ENCODE measurements at regions not wholly inside any gene's neighbourhood (a gene's known extent, or its start where the extent isn't known, plus 50 kb on each side); places are given as distances from the start of the nearest gene placed in this dataset.

DNA sequence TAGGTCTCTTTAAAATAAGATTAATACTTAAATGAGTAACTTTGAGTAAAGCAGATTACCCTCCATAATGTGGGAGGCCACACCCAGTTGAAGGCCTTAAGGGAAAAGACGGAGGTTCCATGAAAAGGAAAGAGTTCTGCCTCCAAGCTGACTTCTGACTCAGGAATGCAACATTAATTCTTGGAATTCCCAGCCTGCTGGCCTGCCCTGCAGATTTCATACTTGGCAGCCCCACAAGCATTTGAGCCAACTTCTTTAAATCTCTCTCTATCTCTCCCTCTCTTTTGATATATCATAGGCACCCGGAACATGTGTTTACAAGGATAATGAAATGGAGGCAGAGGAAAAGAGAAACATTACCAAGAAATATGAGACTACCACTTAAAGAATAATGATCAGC lies 902.3 kb upstream of the MIR17HG start:
- TF ChIP-seq, protein P1, sequence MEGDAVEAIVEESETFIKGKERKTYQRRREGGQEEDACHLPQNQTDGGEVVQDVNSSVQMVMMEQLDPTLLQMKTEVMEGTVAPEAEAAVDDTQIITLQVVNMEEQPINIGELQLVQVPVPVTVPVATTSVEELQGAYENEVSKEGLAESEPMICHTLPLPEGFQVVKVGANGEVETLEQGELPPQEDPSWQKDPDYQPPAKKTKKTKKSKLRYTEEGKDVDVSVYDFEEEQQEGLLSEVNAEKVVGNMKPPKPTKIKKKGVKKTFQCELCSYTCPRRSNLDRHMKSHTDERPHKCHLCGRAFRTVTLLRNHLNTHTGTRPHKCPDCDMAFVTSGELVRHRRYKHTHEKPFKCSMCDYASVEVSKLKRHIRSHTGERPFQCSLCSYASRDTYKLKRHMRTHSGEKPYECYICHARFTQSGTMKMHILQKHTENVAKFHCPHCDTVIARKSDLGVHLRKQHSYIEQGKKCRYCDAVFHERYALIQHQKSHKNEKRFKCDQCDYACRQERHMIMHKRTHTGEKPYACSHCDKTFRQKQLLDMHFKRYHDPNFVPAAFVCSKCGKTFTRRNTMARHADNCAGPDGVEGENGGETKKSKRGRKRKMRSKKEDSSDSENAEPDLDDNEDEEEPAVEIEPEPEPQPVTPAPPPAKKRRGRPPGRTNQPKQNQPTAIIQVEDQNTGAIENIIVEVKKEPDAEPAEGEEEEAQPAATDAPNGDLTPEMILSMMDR (conservative IDR thresholded peaks at IDR 0.05) = no peak
- no peak for TF ChIP-seq EZH2 (IDR thresholded peaks at IDR 0.05; ENCODE audit: low read depth)
